Activated B cell treated with CpG ODN at 0.5 μM for 24 hours (primary cell): ENCODE measurements at regions not wholly inside any gene's neighbourhood (a gene's known extent, or its start where the extent isn't known, plus 50 kb on each side); places are given as distances from the start of the nearest gene placed in this dataset.
"Not testable (repeated sequence)": the region's sequence is repeated elsewhere in the genome, so short reads cannot be mapped to it uniquely, and the experiment has no call there.

Experiments used
- ATAC-seq: fragments of 200-7000 bp; cut with Tn5 transposase; one replicate; pipeline ENCODE4 v1.10.0; 2021; ENCODE audit warnings: low read depth, mild to moderate bottlenecking, moderate library complexity
- CTCF ChIA-PET: fragments of 350-600 bp; sonication (Branson Sonifier 250); formaldehyde crosslinking; loops from one replicate; lab custom pipeline; 2021; ENCODE audit warnings: antibody characterized with exemption; lab: Charles Lee
- POLR2A ChIA-PET: fragments of 350-600 bp; sonication (Branson Sonifier 250); formaldehyde crosslinking; loops from one replicate; lab custom pipeline; 2021; ENCODE audit warnings: antibody characterized with exemption; lab: Charles Lee
- DNase-seq: peaks from one replicate; pipeline ENCODE4 v3.0.0; 2022
- H3K27ac Mint-ChIP-seq: one replicate; pipeline ENCODE4 v1.8.0; 2020; ENCODE audit warnings: mixed read lengths
- H3K27me3 Mint-ChIP-seq: one replicate; pipeline ENCODE4 v1.8.0; 2021; ENCODE audit warnings: mixed read lengths
- H3K36me3 Mint-ChIP-seq: one replicate; pipeline ENCODE4 v1.8.0; 2021; ENCODE audit warnings: low read depth, mixed read lengths
- H3K4me1 Mint-ChIP-seq: one replicate; pipeline ENCODE4 v1.8.0; 2021; ENCODE audit warnings: mixed read lengths
- H3K4me3 Mint-ChIP-seq: one replicate; pipeline ENCODE4 v1.8.0; 2020; ENCODE audit warnings: mild to moderate bottlenecking, mixed read lengths
- H3K9me3 Mint-ChIP-seq: one replicate; pipeline ENCODE4 v1.8.0; 2020; ENCODE audit warnings: mixed read lengths
- intact Hi-C: fragments of 100-400 bp; cut with micrococcal nuclease; formaldehyde crosslinking; loops from one replicate; pipeline ENCODE4 v1.15.1; 2024
- TF ChIP-seq, protein P1 (sequence below): fragments of 200-600 bp; IDR thresholded peaks from one replicate; pipeline ENCODE4 v1.8.0; 2022; ENCODE audit warnings: antibody characterized with exemption, mild to moderate bottlenecking

GRCh38 chr4:83947125-83947829 lies 411.4 kb downstream of the GPAT3 start:
- H3K4me1 Mint-ChIP-seq, result no peaks in the 10 kb centered on the region

GRCh38 chr4:83943691-83944090 lies 407.8 kb downstream of the GPAT3 start:
- H3K4me3 Mint-ChIP-seq, H3K36me3 Mint-ChIP-seq, CTCF ChIA-PET, H3K4me1 Mint-ChIP-seq, ATAC-seq, H3K9me3 Mint-ChIP-seq, DNase-seq, H3K27me3 Mint-ChIP-seq, POLR2A ChIA-PET, H3K27ac Mint-ChIP-seq, intact Hi-C loops: not testable (repeated sequence)

More at GRCh38 chr4:83947125-83947829, 411.4 kb downstream of the GPAT3 start:
- TF ChIP-seq, protein P1, sequence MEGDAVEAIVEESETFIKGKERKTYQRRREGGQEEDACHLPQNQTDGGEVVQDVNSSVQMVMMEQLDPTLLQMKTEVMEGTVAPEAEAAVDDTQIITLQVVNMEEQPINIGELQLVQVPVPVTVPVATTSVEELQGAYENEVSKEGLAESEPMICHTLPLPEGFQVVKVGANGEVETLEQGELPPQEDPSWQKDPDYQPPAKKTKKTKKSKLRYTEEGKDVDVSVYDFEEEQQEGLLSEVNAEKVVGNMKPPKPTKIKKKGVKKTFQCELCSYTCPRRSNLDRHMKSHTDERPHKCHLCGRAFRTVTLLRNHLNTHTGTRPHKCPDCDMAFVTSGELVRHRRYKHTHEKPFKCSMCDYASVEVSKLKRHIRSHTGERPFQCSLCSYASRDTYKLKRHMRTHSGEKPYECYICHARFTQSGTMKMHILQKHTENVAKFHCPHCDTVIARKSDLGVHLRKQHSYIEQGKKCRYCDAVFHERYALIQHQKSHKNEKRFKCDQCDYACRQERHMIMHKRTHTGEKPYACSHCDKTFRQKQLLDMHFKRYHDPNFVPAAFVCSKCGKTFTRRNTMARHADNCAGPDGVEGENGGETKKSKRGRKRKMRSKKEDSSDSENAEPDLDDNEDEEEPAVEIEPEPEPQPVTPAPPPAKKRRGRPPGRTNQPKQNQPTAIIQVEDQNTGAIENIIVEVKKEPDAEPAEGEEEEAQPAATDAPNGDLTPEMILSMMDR, result no peak
- CTCF ChIA-PET, result no interaction called here
- DNase-seq (no peak), ATAC-seq (no peak)
- H3K4me3 Mint-ChIP-seq, result no peak overlapping the region
- H3K27ac Mint-ChIP-seq, result no peak overlapping the region
- no peaks in the 10 kb centered on the region for H3K36me3 Mint-ChIP-seq
- no peaks in the 10 kb centered on the region for H3K27me3 Mint-ChIP-seq
- POLR2A ChIA-PET, result no interaction called here
- intact Hi-C loops, result no loop called here
- H3K9me3 Mint-ChIP-seq, result no peaks in the 10 kb centered on the region

- intact Hi-C loops, result no loop called here
- no peak for ATAC-seq
- no peak for DNase-seq
- ChIA-PET POLR2A (no interaction called here), CTCF (no interaction called here)
- TF ChIP-seq, protein P1, result no peak
- no peaks in the 10 kb centered on the region for H3K36me3 Mint-ChIP-seq
- no peak overlapping the region for H3K4me3 Mint-ChIP-seq
- H3K27ac Mint-ChIP-seq, result no peak overlapping the region
- H3K9me3 Mint-ChIP-seq, result peaks cover 3% of the 10 kb centered on the region
- H3K4me1 Mint-ChIP-seq, result no peaks in the 10 kb centered on the region
- no peaks in the 10 kb centered on the region for H3K27me3 Mint-ChIP-seq
Measured at GRCh38 chr4:83932750-83933391, 397.0 kb downstream of the GPAT3 start.

DNA sequence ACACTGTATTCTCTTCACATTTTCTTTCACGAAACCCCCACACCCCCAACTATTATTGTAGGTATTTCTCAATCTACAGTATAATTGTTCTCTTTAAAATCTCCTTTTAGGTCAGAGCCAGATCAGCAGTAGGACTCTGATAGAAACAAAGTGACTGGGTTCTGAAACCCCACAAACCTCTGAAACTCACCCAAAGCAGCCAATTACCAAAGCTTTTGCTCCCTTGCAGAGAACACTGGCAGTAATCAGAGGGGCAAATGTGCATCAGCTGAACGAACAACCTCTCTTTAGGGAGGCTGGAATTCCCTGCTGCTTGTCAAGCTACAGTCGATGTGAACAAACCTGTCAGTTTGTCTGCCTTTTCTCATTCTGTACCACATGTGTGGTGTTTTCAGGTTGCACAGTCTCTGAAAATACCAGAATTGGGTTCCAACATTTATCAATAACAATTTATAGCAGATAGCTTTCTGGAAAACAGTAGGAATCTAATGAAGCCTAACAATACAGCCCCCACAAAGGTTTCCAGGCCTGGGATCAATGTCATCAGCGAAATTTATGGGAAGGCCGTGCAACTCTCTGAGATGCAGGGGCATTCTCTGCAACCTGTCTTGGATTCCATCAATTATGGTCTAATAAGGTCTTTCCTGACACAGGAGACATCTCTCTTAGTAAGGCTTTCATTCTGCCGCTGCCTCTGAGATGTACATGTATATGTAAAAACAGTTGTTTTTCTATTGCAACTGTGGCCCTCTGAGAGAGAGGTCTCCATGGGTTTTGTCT lies 395.9 kb downstream of the GPAT3 start:
- ATAC-seq (no peak), DNase-seq (no peak)
- Mint-ChIP-seq H3K4me1 (no peaks in the 10 kb centered on the region), H3K27me3 (no peaks in the 10 kb centered on the region), H3K9me3 (peaks cover 2% of the 10 kb centered on the region), H3K36me3 (no peaks in the 10 kb centered on the region), H3K27ac (no peak overlapping the region), H3K4me3 (no peak overlapping the region)
- TF ChIP-seq, protein P1, result no peak
- intact Hi-C loops, result no loop called here
- CTCF ChIA-PET, result no interaction called here
- POLR2A ChIA-PET, result no interaction called here

GRCh38 chr4:83929550-83929949 lies 393.6 kb downstream of the GPAT3 start:
- intact Hi-C loops, result no loop called here
- Mint-ChIP-seq H3K4me1 (no peaks in the 10 kb centered on the region), H3K27ac (no peak overlapping the region), H3K9me3 (no peaks in the 10 kb centered on the region), H3K4me3 (no peak overlapping the region), H3K36me3 (no peaks in the 10 kb centered on the region), H3K27me3 (no peaks in the 10 kb centered on the region)
- no peak for DNase-seq
- ChIA-PET POLR2A (no interaction called here), CTCF (no interaction called here)
- TF ChIP-seq, protein P1, result no peak
- ATAC-seq, result no peak
